ENCODE measurements at regions not wholly inside any gene's neighbourhood (a gene's known extent, or its start where the extent isn't known, plus 50 kb on each side); places are given as distances from the start of the nearest gene placed in this dataset.

DNA sequence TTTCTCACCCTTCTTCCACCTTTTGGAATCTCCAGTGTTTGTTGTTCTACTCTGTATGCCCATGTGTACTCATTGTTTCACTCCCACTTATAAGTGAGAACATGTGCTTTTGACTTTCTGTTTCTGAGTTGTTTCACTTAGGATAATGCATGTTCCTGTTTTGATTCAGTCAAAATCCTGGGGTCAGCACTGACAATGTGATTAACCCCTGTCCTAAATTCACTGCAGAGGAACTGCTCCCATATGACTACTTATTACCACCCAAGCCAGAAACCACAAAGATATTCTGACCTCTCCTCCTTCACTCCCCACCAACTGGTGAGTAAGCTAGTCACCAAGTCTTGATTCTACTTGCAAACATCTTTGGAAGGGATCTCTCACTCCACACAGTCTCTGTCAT lies 251.4 kb upstream of the TCF4 start:
- H2BK15ac ChIP-seq (ENCODE audit: low read length): no peak overlapping the region
- DNase-seq (ENCODE audit: low read depth in 1 of 2, low spot score in 2 of 2): no peak
- H3K27ac ChIP-seq (ENCODE audit: low read depth, low read length): no peak overlapping the region
- H3K56ac ChIP-seq (replicated peaks; ENCODE audit: insufficient read length, low read depth, low read length): no peak overlapping the region
- no peak overlapping the region for H3K23ac ChIP-seq (ENCODE audit: insufficient read length)
- H3K4me2 ChIP-seq (ENCODE audit: insufficient read depth in 1 of 2, low read depth in 2 of 2, low read length in 2 of 2): no peak overlapping the region
- H3K4me3 ChIP-seq (ENCODE audit: extremely low read depth in 1 of 4, insufficient read depth in 2 of 4, low read depth in 3 of 4, low read length in 4 of 4): no peak overlapping the region
- H3K9me3 ChIP-seq (ENCODE audit: insufficient read depth in 2 of 2, low read depth in 1 of 2, low read length in 1 of 2): peaks cover 0 to 7% of the 10 kb centered on the region in 2 experiments; a peak in 1 of 4 replicates
- no peaks in the 10 kb centered on the region for H3K4me1 ChIP-seq (replicated peaks in 1 of 4; ENCODE audit: control insufficient read depth in 3 of 4, insufficient read depth in 4 of 4, low read length in 3 of 4)
- POLR2A ChIA-PET (ENCODE audit: partially characterized antibody): no interaction called here
- no peak overlapping the region for H3K4ac ChIP-seq (replicated peaks; ENCODE audit: insufficient read length, low read depth, low read length)
- CTCF ChIA-PET (ENCODE audit: partially characterized antibody): interaction anchor here (1.2 kb wide), 2 partner anchors 12 to 553 kb away, joined by 3 to 6 read pairs; no protein-coding TSS in a partner anchor
- H3K79me2 ChIP-seq (ENCODE audit: control insufficient read depth in 1 of 2, insufficient read depth in 2 of 2, low read length in 2 of 2): no peaks in the 10 kb centered on the region
- no peak overlapping the region for H2BK12ac ChIP-seq (ENCODE audit: low read depth, low read length)
- no peak for FAIRE-seq
- H4K8ac ChIP-seq (ENCODE audit: extremely low read depth, insufficient read depth, low read length): no peak overlapping the region
- H4K20me1 ChIP-seq (replicated peaks in 1 of 2; ENCODE audit: control insufficient read depth in 1 of 2, insufficient read depth in 2 of 2, low read length in 2 of 2): no peaks in the 10 kb centered on the region
- no peak overlapping the region for H3K9ac ChIP-seq (replicated peaks in 1 of 4; ENCODE audit: extremely low read depth in 1 of 4, low read depth in 3 of 4, low read length in 3 of 4)
- H3K18ac ChIP-seq (ENCODE audit: extremely low read depth, low read length): no peak overlapping the region
- H4K91ac ChIP-seq (replicated peaks; ENCODE audit: insufficient read length, low read length): no peak overlapping the region
- H2AFZ ChIP-seq (ENCODE audit: low read length): no peak overlapping the region
- no peaks in the 10 kb centered on the region for H3K27me3 ChIP-seq (replicated peaks in 1 of 4; ENCODE audit: control insufficient read depth in 3 of 4, extremely low read depth in 1 of 4, insufficient read depth in 3 of 4, low read length in 3 of 4)
- H3K36me3 ChIP-seq (ENCODE audit: control insufficient read depth in 2 of 4, insufficient read depth in 4 of 4, low read length in 3 of 4): peaks cover 0 to 3% (median 0%) of the 10 kb centered on the region in 4 experiments; a peak in 1 of 8 replicates
- H2BK20ac ChIP-seq (ENCODE audit: low read length): no peak overlapping the region
- H3K23me2 ChIP-seq (ENCODE audit: low read depth, low read length): no peaks in the 10 kb centered on the region
- H2BK120ac ChIP-seq (replicated peaks; ENCODE audit: low read depth, low read length): no peak overlapping the region
- no peak overlapping the region for H4K5ac ChIP-seq (ENCODE audit: insufficient read length, low read depth, low read length)
- no peak overlapping the region for H3K14ac ChIP-seq (ENCODE audit: insufficient read length)
- H2AK5ac ChIP-seq (ENCODE audit: low read depth, low read length): no peak overlapping the region
- no peaks in the 10 kb centered on the region for H3K79me1 ChIP-seq (ENCODE audit: low read depth, low read length)
- no peak overlapping the region for H2BK5ac ChIP-seq (ENCODE audit: low read depth, low read length)
- TF ChIP-seq SP1 (IDR thresholded peaks at IDR 0.05; ENCODE audit: low read depth, low read length) (no peak), TEAD4 (IDR thresholded peaks at IDR 0.05; ENCODE audit: low read depth, low read length) (no peak), CTBP2 (IDR thresholded peaks at IDR 0.05; ENCODE audit: borderline replicate concordance, insufficient read depth, insufficient read length, low read length) (no peak), HDAC2 (IDR thresholded peaks at IDR 0.05; ENCODE audit: borderline replicate concordance in 1 of 2, low read depth in 2 of 2, low read length in 2 of 2) (no peak)

All from H1 (cell line).